Gastroesophageal sphincter (tissue), 3 donors: ENCODE measurements at regions not wholly inside any gene's neighbourhood (a gene's known extent, or its start where the extent isn't known, plus 50 kb on each side); places are given as distances from the start of the nearest gene placed in this dataset.

Experiments used
- CTCF ChIP-seq, 4 experiments: fragments of 200-600 bp in 2 of 4; fragments of 450-650 bp in 2 of 4; sonication (generic) in 1 of 4; IDR thresholded peaks; one replicate each; pipeline ENCODE4 v1.5.1; 2017 to 2019; ENCODE audit warnings: antibody characterized with exemption in 4 of 4, mild to moderate bottlenecking in 2 of 4, moderate library complexity in 2 of 4
- EP300 ChIP-seq: sonication (generic); formaldehyde crosslinking; IDR thresholded peaks from one replicate; pipeline ENCODE4 v1.6.1; 2017; ENCODE audit warnings: antibody characterized with exemption, mild to moderate bottlenecking
- POLR2A ChIP-seq, 2 donors: fragments of 450-650 bp; IDR thresholded peaks; one replicate each; pipeline ENCODE4 v1.6.1; 2017; ENCODE audit warnings: antibody characterized with exemption in 2 of 2, mild to moderate bottlenecking in 2 of 2, moderate library complexity in 1 of 2
- POLR2AphosphoS5 ChIP-seq: sonication (generic); formaldehyde crosslinking; IDR thresholded peaks from one replicate; pipeline ENCODE4 v1.6.1; 2017; ENCODE audit warnings: antibody characterized with exemption

GRCh38 chr13:73696713-73697112, 437.5 kb downstream of the KLF12 start:
- no peak for TF ChIP-seq CTCF (IDR thresholded peaks at IDR 0.05)
- no peak for TF ChIP-seq POLR2A (IDR thresholded peaks at IDR 0.05)
- TF ChIP-seq EP300 = no peak
- no peak for TF ChIP-seq POLR2AphosphoS5
